Left renal cortex interstitium (tissue), 4 donors: ENCODE measurements at regions not wholly inside any gene's neighbourhood (a gene's known extent, or its start where the extent isn't known, plus 50 kb on each side); places are given as distances from the start of the nearest gene placed in this dataset.
"Not testable (repeated sequence)": the region's sequence is repeated elsewhere in the genome, so short reads cannot be mapped to it uniquely, and the experiment has no call there.

ENCODE experiments used
- DNase-seq, 4 donors: peaks; one replicate each; pipeline ENCODE4 v3.0.0-alpha.2; 2013; ENCODE audit warnings: low read depth in 4 of 4, low spot score in 2 of 4, missing footprints in 1 of 4

- no peak for DNase-seq
These were observed 131.1 kb downstream of the PXDC1 start for GRCh38 chr6:3620389-3620788.

DNA sequence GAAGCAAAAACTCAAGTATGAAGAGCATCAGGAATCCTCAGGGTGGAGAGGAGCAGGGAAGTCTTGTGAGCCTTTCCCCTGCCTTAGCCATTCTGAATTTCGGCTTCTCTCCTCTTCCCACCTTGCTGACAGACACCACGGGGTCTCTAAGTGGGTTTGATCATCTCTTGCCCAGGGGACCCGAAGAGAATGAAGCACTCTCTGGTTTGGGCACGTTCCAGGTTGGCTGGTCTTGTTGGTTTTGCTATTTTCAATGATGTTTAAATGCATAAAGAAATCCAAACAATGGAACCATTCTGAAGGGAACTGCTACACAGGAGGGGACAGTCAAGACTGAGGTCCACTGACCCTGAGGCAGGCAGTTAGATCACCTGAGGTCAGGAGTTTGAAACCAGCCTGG, 131.7 kb downstream of the PXDC1 start:
- DNase-seq: no peak

- no peak for DNase-seq
These were observed 132.3 kb downstream of the PXDC1 start for GRCh38 chr6:3619201-3619600.

DNA sequence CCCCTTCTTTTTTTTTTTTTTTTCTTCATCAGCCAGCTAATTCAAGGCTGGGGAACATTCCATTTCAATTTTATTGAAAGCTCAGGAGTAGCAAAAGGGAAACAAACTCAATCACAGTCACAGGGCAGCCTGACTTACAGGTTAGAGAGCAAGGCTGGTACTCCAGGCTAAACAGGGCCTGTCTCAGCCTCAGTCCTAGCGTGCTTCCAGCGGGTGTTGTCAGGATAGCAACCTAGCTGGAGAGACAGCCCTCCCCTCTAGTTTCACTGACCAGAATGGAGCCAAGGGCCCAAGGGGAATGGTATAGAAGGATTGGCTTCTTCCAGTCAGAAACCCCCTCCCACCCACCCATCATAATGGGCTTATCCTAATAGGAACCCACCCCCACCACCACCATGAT, 132.9 kb downstream of the PXDC1 start:
- DNase-seq: no peak

- DNase-seq: no peak
These were observed 133.7 kb downstream of the PXDC1 start for GRCh38 chr6:3617681-3618311.

DNA sequence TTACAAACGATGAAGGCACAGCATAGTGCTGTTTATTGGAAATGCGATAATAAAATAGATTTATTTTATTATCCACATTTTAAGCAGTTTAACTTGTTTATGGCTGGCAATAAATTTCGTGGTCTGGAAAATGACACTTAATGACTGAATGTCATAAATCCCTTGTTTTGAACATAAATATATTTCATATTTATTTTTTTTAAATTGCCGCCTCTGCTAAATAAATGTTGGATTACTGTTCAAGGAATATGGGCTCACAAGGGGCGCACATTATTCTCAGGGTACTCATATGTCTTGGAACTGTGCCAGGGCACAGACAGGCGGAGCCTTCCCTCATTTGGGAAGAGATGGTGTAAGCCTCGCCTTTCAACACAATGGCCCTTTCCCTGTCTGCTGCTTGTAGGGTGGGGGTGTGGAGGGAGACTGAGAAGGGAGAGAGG, 134.3 kb downstream of the PXDC1 start:
- no peak for DNase-seq

- no peak for DNase-seq
These were observed 134.8 kb downstream of the PXDC1 start for GRCh38 chr6:3616565-3617176.

DNA sequence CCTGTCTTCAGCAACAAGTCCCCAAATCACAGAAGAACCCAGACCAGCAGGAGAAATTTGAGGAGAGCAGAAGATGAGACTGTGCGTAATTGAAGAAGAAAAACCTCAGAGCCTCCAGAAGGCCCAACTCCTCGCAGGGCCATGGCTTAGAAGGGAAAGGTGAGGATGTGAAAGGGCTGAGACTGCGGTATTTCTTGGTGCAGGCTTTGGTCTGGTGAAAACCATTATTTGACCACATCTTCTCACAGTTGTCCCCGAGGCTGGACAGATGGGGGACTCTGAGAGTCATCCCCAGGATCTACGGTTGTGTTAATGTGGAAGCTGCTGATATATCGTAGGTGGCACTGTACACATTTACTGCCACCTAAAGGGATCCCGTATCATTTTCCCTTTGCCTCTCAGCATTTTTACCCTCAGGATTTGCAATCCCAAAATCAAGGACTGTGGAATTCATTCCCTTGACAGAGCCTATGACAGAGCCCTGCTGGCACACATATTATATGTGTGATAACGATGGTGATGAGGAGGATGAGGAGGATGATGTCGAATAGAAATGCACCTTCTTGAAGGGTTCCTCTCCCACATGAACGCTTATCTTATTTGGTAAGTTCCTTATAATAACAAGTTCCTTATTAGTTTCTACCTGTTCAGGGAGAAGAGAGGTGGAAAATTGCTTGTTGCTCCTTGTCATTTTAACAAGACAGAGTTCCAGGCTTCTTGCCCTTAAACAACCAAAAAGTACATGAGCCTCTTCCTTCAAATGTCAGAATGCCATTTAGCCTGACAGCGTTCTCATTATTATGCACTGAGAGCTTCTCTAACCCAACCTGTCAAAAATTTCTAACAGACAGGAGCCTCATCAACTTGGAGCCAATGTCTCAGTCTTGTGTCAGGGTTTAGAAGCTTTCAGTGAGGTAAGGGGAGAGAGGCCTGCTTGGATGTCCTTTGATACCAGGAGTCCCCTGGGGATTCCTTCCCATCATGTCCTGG, 135.8 kb downstream of the PXDC1 start:
- no peak for DNase-seq

- DNase-seq: no peak
These were observed 136.6 kb downstream of the PXDC1 start for GRCh38 chr6:3614918-3615317.

- not testable (repeated sequence) for DNase-seq
These were observed 137.9 kb downstream of the PXDC1 start for GRCh38 chr6:3613565-3613964.

- DNase-seq: no peak
These were observed 139.0 kb downstream of the PXDC1 start for GRCh38 chr6:3612341-3613041.

DNA sequence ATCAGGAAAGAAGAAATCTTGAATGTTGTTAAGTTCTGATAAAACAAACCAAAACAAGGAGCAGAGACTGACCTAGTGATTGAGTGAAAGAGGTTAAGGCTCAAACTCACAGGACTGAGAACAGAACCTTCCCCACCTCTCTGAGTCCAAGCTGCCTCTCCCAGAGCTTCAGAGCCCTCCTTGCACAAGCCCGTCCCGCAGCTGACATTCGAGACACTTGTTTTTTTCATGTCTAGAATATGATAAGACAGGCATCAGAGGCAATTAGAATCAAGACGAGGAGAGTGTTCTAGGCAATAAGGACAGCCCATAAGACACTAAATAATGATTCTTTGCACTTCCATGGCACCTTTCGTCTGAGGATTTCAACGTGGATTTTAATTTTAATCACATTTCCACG, 140.6 kb downstream of the PXDC1 start:
- no peak for DNase-seq

GRCh38 chr6:3610206-3610605, 141.3 kb downstream of the PXDC1 start:
- no peak for DNase-seq

GRCh38 chr6:3609388-3609787, 142.1 kb downstream of the PXDC1 start:
- no peak for DNase-seq

DNA sequence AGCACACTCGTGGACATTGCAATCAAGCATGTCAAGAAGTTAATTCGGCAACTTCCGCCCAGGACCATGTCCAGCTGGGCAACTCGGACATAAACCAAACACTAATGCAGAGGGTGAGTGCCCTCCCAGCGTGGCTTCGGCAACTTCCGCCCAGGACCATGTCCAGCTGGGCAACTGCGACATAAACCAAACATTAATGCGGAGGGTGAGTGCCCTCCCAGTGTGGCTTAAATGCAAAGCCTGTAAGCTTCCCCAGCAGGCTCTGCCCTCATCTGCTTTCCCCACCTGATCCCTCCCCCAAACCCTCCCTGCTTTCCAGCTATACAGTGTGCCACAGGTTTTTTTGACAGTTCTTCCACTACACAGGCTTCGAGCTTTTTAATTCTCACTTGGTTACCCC, 143.4 kb downstream of the PXDC1 start:
- no peak for DNase-seq

- no peak for DNase-seq
These were observed 143.9 kb downstream of the PXDC1 start for GRCh38 chr6:3607599-3607998.

GRCh38 chr6:3607171-3607570, 144.3 kb downstream of the PXDC1 start:
- DNase-seq: no peak

- no peak for DNase-seq
These were observed 146.7 kb upstream of the SLC22A23 start for GRCh38 chr6:3603340-3604130.

- no peak for DNase-seq
These were observed 144.7 kb upstream of the SLC22A23 start for GRCh38 chr6:3601570-3601969.

- no peak for DNase-seq
These were observed 140.7 kb upstream of the SLC22A23 start for GRCh38 chr6:3597500-3598064.
